ENCODE measurements at regions not wholly inside any gene's neighbourhood (a gene's known extent, or its start where the extent isn't known, plus 50 kb on each side); places are given as distances from the start of the nearest gene placed in this dataset.

GRCh38 chr4:141932490-141932889 lies 296.1 kb downstream of the IL15 start:
- no peak overlapping the region for H3K4me3 Mint-ChIP-seq
- no peak overlapping the region for H3K27ac Mint-ChIP-seq
- H3K27me3 ChIP-seq: no peaks in the 10 kb centered on the region
- H4K20me1 ChIP-seq (ENCODE audit: low read depth): no peaks in the 10 kb centered on the region
- H3K4me3 ChIP-seq: no peak overlapping the region
- H3K36me3 Mint-ChIP-seq: no peaks in the 10 kb centered on the region
- H3K9me3 Mint-ChIP-seq: peaks cover 4% of the 10 kb centered on the region
- H3F3A ChIP-seq (ENCODE audit: low read depth): no peaks in the 10 kb centered on the region
- no peaks in the 10 kb centered on the region for H3K9me3 ChIP-seq (ENCODE audit: low read depth)
- H3K9ac ChIP-seq: no peak overlapping the region
- no peaks in the 10 kb centered on the region for H3K4me1 Mint-ChIP-seq
- no peaks in the 10 kb centered on the region for H3K4me1 ChIP-seq
- no peak overlapping the region for H3K4me2 ChIP-seq
- H3K27me3 Mint-ChIP-seq (ENCODE audit: insufficient read depth, low read depth): peaks cover 2% of the 10 kb centered on the region
- no peak overlapping the region for H2AFZ ChIP-seq (replicated peaks)
- H3K36me3 ChIP-seq: peaks cover 3% of the 10 kb centered on the region
- H3K79me2 ChIP-seq (ENCODE audit: low read depth): no peaks in the 10 kb centered on the region
- DNase-seq (ENCODE audit: low spot score): no peak
- TF ChIP-seq, protein P1, sequence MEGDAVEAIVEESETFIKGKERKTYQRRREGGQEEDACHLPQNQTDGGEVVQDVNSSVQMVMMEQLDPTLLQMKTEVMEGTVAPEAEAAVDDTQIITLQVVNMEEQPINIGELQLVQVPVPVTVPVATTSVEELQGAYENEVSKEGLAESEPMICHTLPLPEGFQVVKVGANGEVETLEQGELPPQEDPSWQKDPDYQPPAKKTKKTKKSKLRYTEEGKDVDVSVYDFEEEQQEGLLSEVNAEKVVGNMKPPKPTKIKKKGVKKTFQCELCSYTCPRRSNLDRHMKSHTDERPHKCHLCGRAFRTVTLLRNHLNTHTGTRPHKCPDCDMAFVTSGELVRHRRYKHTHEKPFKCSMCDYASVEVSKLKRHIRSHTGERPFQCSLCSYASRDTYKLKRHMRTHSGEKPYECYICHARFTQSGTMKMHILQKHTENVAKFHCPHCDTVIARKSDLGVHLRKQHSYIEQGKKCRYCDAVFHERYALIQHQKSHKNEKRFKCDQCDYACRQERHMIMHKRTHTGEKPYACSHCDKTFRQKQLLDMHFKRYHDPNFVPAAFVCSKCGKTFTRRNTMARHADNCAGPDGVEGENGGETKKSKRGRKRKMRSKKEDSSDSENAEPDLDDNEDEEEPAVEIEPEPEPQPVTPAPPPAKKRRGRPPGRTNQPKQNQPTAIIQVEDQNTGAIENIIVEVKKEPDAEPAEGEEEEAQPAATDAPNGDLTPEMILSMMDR (IDR thresholded peaks at IDR 0.05): no peak
- TF ChIP-seq EZH2 (IDR thresholded peaks at IDR 0.05): no peak
- TF ChIP-seq EZH2phosphoT487 (IDR thresholded peaks at IDR 0.05): no peak
- no peak overlapping the region for H3K27ac ChIP-seq

DNA sequence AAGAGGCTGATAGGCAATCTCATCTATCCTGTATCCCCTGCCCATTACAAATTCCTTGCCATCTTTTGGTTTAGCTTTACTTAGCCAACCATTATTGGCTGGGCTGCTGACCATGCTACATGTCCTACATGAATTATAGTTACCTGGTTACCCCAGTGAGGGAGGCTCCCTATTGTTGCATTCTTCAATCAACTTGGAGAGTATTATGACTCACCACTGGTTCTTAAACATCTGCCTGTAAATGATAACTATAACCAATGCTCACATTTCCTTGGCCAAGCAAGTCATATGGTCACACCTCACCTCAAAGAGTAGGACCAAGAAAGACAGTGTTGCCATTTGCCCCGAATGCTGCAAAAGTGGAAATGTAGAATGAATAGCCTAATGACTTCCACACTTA lies 297.6 kb downstream of the IL15 start:
- Mint-ChIP-seq H3K27me3 (ENCODE audit: insufficient read depth, low read depth) (peaks cover under 1% of the 10 kb centered on the region), H3K36me3 (no peaks in the 10 kb centered on the region), H3K9me3 (peaks cover 12% of the 10 kb centered on the region), H3K27ac (no peak overlapping the region), H3K4me3 (no peak overlapping the region), H3K4me1 (no peaks in the 10 kb centered on the region)
- H2AFZ ChIP-seq (replicated peaks): no peak overlapping the region
- no peak for DNase-seq (ENCODE audit: low spot score)
- no peaks in the 10 kb centered on the region for H3F3A ChIP-seq (ENCODE audit: low read depth)
- H3K36me3 ChIP-seq: peaks cover 3% of the 10 kb centered on the region
- H3K4me3 ChIP-seq: no peak overlapping the region
- no peaks in the 10 kb centered on the region for H3K4me1 ChIP-seq
- H3K79me2 ChIP-seq (ENCODE audit: low read depth): no peaks in the 10 kb centered on the region
- H3K9me3 ChIP-seq (ENCODE audit: low read depth): no peaks in the 10 kb centered on the region
- no peak for TF ChIP-seq EZH2 (IDR thresholded peaks at IDR 0.05)
- TF ChIP-seq, protein P1 (IDR thresholded peaks at IDR 0.05): no peak
- no peak for TF ChIP-seq EZH2phosphoT487 (IDR thresholded peaks at IDR 0.05)
- no peaks in the 10 kb centered on the region for H3K27me3 ChIP-seq
- no peaks in the 10 kb centered on the region for H4K20me1 ChIP-seq (ENCODE audit: low read depth)
- H3K4me2 ChIP-seq: no peak overlapping the region
- no peak overlapping the region for H3K27ac ChIP-seq
- H3K9ac ChIP-seq: no peak overlapping the region

- H3K36me3 ChIP-seq: no peaks in the 10 kb centered on the region
- H3K27me3 Mint-ChIP-seq (ENCODE audit: insufficient read depth, low read depth): no peaks in the 10 kb centered on the region
- H3K9me3 Mint-ChIP-seq: peaks cover 3% of the 10 kb centered on the region
- H3K9me3 ChIP-seq (ENCODE audit: low read depth): no peaks in the 10 kb centered on the region
- H3K9ac ChIP-seq: no peak overlapping the region
- H2AFZ ChIP-seq (replicated peaks): no peak overlapping the region
- no peaks in the 10 kb centered on the region for H3K4me1 Mint-ChIP-seq
- no peaks in the 10 kb centered on the region for H3F3A ChIP-seq (ENCODE audit: low read depth)
- no peak overlapping the region for H3K27ac ChIP-seq
- H3K4me3 Mint-ChIP-seq: no peak overlapping the region
- H3K36me3 Mint-ChIP-seq: no peaks in the 10 kb centered on the region
- no peak for DNase-seq (ENCODE audit: low spot score)
- no peak overlapping the region for H3K27ac Mint-ChIP-seq
- H4K20me1 ChIP-seq (ENCODE audit: low read depth): no peaks in the 10 kb centered on the region
- H3K27me3 ChIP-seq: no peaks in the 10 kb centered on the region
- H3K79me2 ChIP-seq (ENCODE audit: low read depth): no peaks in the 10 kb centered on the region
- no peak overlapping the region for H3K4me2 ChIP-seq
- no peak overlapping the region for H3K4me3 ChIP-seq
- TF ChIP-seq EZH2 (IDR thresholded peaks at IDR 0.05) (no peak), EZH2phosphoT487 (IDR thresholded peaks at IDR 0.05) (no peak)
- TF ChIP-seq, protein P1 (IDR thresholded peaks at IDR 0.05): no peak
- H3K4me1 ChIP-seq: no peaks in the 10 kb centered on the region
Observed at GRCh38 chr4:141955696-141956095, 319.3 kb downstream of the IL15 start.
